NCI-H2196 (cell line): ENCODE measurements at regions not wholly inside any gene's neighbourhood (a gene's known extent, or its start where the extent isn't known, plus 50 kb on each side); places are given as distances from the start of the nearest gene placed in this dataset.

Experiments used
- DNase-seq: peaks from one replicate; lab custom pipeline; 2025; ENCODE audit not compliant: unreplicated experiment; lab: John Stamatoyannopoulos, UW

- no peak for DNase-seq
Observed at GRCh38 chr20:6566821-6567220, 200.7 kb upstream of the BMP2 start.

DNA sequence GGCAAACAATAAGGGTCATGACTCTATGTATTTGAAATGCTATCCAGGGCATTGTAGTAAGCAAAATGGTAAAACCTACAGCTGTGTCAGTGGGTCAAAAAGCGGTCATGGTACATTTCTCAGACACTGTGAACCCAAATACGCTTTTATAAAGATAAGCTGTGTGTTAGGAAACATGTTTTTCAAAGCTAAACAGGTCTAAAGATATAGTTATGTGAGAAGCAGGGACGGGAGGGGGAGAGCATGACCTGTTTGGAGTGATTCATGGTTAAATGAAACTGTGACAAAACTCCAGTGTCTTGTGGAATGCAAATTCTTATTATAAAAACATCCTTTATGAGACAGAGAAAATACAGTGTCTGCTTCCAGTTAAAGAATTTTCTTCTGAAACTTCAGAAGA lies 205.4 kb upstream of the BMP2 start:
- DNase-seq, result no peak

DNA sequence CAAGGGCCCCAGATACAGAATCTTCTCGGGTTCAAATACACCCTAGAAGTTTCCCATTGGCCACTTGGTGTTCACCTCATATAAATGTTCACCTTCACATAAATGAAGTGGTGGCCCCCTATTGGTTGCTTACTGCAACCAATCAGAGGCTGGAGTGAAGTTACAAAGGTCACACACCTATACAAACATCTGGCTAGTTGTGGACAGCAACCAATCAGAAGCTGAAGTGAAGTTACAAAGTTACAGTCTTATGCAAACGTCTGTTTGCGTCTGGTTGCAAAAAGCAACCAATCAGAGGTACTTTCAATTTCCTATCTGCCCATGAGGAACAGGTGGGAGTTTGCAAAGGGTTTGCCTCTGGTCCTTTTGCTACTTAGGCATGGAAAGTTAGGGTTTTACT lies 206.5 kb upstream of the BMP2 start:
- no peak for DNase-seq

DNA sequence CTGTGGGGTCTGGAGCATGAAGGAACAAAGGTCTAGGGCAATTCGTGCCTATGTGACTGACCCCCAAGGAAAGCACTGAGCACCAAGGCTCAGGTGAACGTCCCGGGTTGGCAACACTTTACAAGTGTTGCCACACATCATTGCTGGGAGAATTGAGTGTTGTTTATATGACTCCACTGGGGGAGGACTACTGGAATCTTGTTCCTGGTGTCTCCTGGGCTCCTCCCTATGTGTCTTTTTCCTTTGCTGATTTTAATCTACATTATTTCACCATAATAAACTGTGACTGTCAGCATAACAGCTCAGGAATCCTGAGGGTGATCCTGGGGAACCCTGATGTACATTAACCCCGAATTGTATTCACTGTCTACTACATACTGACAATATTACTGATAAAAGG lies 207.7 kb upstream of the BMP2 start:
- no peak for DNase-seq

- no peak for DNase-seq
Observed at GRCh38 chr20:6558341-6558740, 209.1 kb upstream of the BMP2 start.

GRCh38 chr20:6533761-6534479 lies 233.6 kb upstream of the BMP2 start:
- DNase-seq, result no peak

- DNase-seq, result no peak
Observed at GRCh38 chr20:6533351-6533750, 234.1 kb upstream of the BMP2 start.

- DNase-seq, result no peak
Observed at GRCh38 chr20:6530779-6531315, 236.6 kb upstream of the BMP2 start.

GRCh38 chr20:6530254-6530653 lies 237.2 kb upstream of the BMP2 start:
- DNase-seq, result no peak

DNA sequence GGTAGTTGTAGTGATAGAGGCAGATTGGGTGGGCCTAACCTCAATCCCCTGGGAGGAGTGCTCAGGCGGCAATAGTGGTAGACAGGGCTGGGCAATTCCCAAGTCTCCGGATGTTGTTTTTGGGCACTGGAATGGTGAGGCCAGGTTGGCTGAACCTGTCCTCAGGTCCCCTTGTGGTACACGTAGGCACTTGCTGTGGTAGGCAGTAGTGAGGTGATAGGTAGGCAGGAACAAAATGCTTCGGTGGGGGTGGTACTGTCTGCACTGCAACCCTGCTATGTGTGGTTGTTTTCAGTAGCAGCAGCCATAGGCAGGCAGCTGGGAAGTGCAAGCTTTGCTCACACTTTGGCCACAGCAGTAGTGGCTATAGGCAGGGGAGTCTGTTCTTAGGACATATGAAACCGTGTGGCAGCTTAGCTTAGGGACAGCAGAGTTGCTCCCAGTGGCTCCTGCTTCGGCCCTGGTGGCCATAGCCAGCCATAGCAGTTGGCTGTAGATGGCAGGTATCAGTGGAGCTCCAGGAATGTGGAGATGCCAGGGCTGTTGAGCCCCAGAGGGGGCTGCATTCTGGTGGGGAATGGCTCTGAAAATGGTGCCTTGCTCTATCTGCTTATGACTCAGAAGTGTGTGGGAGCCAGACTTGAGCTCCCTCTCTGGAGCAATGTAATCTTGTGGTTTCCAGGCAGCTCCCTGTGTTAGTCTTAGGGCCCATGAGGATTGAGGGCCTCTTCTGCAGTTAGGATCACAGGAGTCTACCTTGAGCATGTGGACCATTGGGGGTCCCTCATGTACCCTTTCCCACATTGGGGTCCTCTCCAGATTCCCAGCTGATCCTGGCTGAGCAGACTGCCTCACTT lies 241.8 kb upstream of the BMP2 start:
- DNase-seq, result no peak

- no peak for DNase-seq
Observed at GRCh38 chr20:6524305-6524704, 243.2 kb upstream of the BMP2 start.

DNA sequence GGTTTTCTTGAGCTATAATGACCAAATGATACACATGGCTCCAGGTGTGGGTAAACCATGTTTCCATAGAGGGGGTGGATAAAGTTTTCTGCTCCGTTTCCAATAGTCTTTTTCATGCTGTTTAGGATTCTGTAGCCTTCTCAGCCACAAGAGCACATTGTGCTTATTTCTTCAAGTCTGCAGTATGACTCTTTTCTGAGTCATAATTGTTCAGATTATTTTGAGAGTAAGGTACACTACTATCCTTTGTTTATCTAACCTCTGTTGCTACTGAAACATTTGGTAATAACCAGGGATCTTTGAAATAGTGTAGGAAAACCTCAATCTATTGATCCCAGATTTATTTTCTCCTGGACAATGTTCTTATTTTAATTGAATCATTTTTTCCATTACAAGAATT lies 247.9 kb upstream of the BMP2 start:
- no peak for DNase-seq

GRCh38 chr20:6515261-6515660 lies 252.2 kb upstream of the BMP2 start:
- no peak for DNase-seq

DNA sequence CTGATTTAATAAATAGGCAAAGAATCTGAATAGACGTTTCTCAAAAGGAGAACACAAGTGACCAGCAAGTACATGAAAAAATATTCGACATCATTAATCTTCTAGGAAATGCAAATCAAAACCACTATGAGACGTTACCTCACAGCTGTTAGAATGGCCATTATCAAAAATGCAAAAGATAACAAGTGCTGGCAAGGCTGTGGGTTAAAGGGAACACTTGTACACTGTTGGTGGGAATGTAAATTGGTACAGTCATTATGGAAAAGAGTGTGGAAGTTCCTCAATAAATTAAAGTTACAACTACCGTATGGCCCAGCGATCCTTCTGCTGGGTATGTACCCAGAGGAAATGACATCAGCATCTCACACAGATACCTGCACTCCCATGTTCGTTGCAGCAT lies 253.9 kb upstream of the BMP2 start:
- no peak for DNase-seq

GRCh38 chr20:6509374-6509773 lies 258.1 kb upstream of the BMP2 start:
- no peak for DNase-seq

GRCh38 chr20:6506906-6507305 lies 260.6 kb upstream of the BMP2 start:
- DNase-seq, result no peak

DNA sequence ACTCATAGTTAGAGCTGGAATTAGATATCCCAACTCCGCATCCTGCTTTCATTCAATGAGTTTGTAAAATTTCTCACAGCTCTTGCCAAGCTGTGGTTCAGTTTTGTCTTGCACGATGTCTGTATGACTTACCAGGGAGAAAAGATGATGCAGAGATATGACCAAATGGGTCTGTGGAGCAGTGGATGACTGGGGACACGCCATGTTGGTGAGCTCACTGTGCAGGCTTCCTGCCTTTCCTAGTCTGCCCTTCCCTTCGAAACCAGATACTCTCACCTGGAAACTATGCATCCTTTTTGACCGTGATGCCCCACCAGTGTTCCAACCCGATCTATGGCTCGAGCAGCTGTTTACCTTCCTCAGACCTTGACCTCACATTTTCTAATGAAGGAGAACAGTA lies 262.7 kb upstream of the BMP2 start:
- no peak for DNase-seq

- no peak for DNase-seq
Observed at GRCh38 chr20:6504179-6504578, 263.3 kb upstream of the BMP2 start.

- DNase-seq, result no peak
Observed at GRCh38 chr20:6502999-6503398, 264.5 kb upstream of the BMP2 start.

GRCh38 chr20:6502219-6502618 lies 265.3 kb upstream of the BMP2 start:
- no peak for DNase-seq

- no peak for DNase-seq
Observed at GRCh38 chr20:6501061-6501460, 266.4 kb upstream of the BMP2 start.

DNA sequence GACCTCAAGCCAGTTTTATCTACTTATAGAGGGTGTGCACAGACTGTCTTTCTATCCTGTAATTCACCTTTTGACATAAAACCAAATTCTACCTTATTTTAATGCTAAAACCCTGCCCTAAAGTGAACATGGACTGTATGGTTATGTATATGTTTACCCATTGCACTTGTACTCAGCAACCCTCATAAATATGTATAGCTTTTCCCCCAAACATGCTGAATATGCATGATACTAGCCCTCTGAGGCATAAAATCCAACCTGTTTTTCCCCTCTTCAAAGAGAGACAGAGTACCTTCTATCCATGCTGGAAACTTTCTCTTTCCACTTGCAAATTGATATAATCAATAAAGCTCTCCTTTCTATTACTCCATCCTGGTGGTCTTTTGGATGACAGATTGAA lies 267.9 kb upstream of the BMP2 start:
- no peak for DNase-seq
